ENCODE measurements at regions not wholly inside any gene's neighbourhood (a gene's known extent, or its start where the extent isn't known, plus 50 kb on each side); places are given as distances from the start of the nearest gene placed in this dataset.

DNA sequence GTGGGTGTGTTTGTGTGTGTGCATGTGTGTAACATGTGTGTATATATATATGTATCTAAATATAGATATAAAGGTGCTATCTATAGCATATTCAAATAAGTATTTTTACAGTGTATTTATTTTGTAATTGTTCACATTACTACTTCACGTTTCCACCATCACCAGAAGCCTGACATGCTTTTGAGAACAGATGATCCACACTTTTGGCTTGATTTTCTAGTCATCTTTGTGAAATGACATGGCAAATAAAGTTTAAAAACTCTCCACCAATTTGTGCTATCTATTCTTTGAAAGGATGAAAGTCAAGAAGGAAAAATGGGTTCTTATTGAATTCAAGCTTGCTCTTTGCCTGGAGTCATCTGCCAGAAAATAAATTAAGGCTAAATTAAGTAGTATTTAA lies 294.0 kb upstream of the AKR1E2 start:
- Histone ChIP-seq H3K36me3 (ENCODE audit: control insufficient read depth, insufficient read depth, low read length) (no peaks in the 10 kb centered on the region), H3K4me3 (ENCODE audit: low read depth, low read length) (no peak overlapping the region), H3K27me3 (ENCODE audit: control insufficient read depth, insufficient read depth, low read length) (no peaks in the 10 kb centered on the region)
- no peak for DNase-seq (ENCODE audit: low read depth)
- no peak for TF ChIP-seq CTCF (IDR thresholded peaks at IDR 0.05; ENCODE audit: insufficient read depth, low read depth, low read length)
- ChIA-PET POLR2A (no interaction called here), CTCF (interaction anchor here (0.8 kb wide), 1 partner anchor 125 kb away, joined by 4 read pairs; no protein-coding TSS in a partner anchor)

DNA sequence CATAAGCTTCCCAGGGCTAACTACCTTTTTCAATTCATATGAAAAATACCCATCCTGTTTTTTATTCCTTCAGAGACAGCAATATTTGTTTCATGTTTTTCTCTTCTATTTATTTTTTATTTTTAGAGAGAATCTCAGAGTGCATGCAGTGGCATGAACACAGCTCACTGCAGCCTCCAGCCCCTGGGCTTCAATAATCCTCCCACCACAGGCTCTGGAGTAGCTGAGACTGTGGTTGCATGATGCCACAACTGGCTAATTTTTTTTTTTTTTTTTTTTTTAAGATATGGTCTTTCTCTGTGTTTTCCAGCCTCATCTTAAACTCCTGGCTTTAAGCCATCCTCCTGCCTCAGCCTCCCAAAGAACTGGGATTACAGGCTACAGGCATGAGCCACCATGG lies 296.7 kb upstream of the AKR1E2 start:
- Histone ChIP-seq H3K36me3 (ENCODE audit: control insufficient read depth, insufficient read depth, low read length) (no peaks in the 10 kb centered on the region), H3K27me3 (ENCODE audit: control insufficient read depth, insufficient read depth, low read length) (no peaks in the 10 kb centered on the region), H3K4me3 (ENCODE audit: low read depth, low read length) (no peak overlapping the region)
- ChIA-PET CTCF (no interaction called here), POLR2A (no interaction called here)
- no peak for DNase-seq (ENCODE audit: low read depth)
- no peak for TF ChIP-seq CTCF (IDR thresholded peaks at IDR 0.05; ENCODE audit: insufficient read depth, low read depth, low read length)

GRCh38 chr10:4527281-4527970 lies 298.6 kb upstream of the AKR1E2 start:
- Histone ChIP-seq H3K4me3 (ENCODE audit: low read depth, low read length) (no peak overlapping the region), H3K36me3 (ENCODE audit: control insufficient read depth, insufficient read depth, low read length) (no peaks in the 10 kb centered on the region), H3K27me3 (ENCODE audit: control insufficient read depth, insufficient read depth, low read length) (no peaks in the 10 kb centered on the region)
- ChIA-PET CTCF (interaction anchor here (0.6 kb wide), 1 partner anchor 398 kb away, joined by 4 read pairs; no protein-coding TSS in a partner anchor), POLR2A (no interaction called here)
- no peak for TF ChIP-seq CTCF (IDR thresholded peaks at IDR 0.05; ENCODE audit: insufficient read depth, low read depth, low read length)
- DNase-seq (ENCODE audit: low read depth), result peak; percentile 52

DNA sequence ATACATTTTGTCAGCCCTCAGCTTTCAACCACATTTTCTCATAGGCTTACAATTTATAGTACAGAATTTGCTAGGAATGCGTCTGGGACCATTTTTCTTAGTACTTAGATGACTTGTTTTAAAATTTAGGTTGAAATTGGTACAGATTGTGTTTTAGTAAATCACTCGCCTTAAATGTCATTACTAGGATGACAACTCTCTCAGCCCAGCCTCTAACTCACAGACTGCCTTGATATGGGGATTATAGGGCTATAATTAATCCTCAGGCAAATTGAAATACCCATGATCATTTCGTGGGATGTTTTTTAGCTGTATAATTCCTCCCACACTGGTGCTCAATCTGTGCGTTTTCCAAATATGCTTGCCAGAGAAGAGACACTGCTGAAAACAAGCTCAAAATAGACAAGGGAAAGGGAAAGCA lies 299.7 kb upstream of the AKR1E2 start:
- DNase-seq (ENCODE audit: low read depth), result no peak
- H3K27me3 ChIP-seq (ENCODE audit: control insufficient read depth, insufficient read depth, low read length), result no peaks in the 10 kb centered on the region
- ChIA-PET CTCF (interaction anchor here (0.7 kb wide), 1 partner anchor 10 kb away, joined by 3 read pairs; no protein-coding TSS in a partner anchor), POLR2A (interaction anchor here (0.8 kb wide), 1 partner anchor 165 kb away, joined by 3 read pairs; no protein-coding TSS in a partner anchor)
- H3K36me3 ChIP-seq (ENCODE audit: control insufficient read depth, insufficient read depth, low read length), result no peaks in the 10 kb centered on the region
- H3K4me3 ChIP-seq (ENCODE audit: low read depth, low read length), result no peak overlapping the region
- TF ChIP-seq CTCF (IDR thresholded peaks at IDR 0.05; ENCODE audit: insufficient read depth, low read depth, low read length), result no peak

DNA sequence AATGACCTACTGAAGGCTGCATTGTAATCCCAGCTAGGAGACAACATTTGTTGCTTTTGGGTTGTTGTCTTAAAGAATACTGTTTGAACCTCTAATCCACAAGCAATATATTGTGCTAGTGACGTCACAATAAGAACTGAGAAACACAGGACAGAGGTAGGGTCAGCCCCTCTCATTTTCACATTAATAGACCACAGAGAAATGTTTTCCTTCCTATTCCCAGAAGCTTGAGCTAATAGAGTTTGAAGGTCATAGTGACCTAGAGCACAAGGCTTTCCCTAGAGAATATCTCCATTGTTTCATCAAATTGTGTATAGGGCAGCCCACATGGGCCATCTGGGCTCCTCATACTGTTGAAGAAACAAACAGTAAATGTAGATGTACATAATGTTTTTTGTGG lies 300.9 kb upstream of the AKR1E2 start:
- Histone ChIP-seq H3K27me3 (ENCODE audit: control insufficient read depth, insufficient read depth, low read length) (no peaks in the 10 kb centered on the region), H3K36me3 (ENCODE audit: control insufficient read depth, insufficient read depth, low read length) (no peaks in the 10 kb centered on the region), H3K4me3 (ENCODE audit: low read depth, low read length) (no peak overlapping the region)
- TF ChIP-seq CTCF (IDR thresholded peaks at IDR 0.05; ENCODE audit: insufficient read depth, low read depth, low read length), result no peak
- ChIA-PET POLR2A (no interaction called here), CTCF (no interaction called here)
- no peak for DNase-seq (ENCODE audit: low read depth)
